AG04450 (cell line): ENCODE measurements at regions not wholly inside any gene's neighbourhood (a gene's known extent, or its start where the extent isn't known, plus 50 kb on each side); places are given as distances from the start of the nearest gene placed in this dataset.
"Not testable (repeated sequence)": the region's sequence is repeated elsewhere in the genome, so short reads cannot be mapped to it uniquely, and the experiment has no call there.

ENCODE experiments used
- CTCF ChIA-PET: fragments of 300-600, 350-600 bp; formaldehyde crosslinking; extraction: SDS; loops from one replicate; lab custom pipeline; 2022; ENCODE audit warnings: antibody characterized with exemption, inconsistent platforms; lab: Charles Lee
- POLR2A ChIA-PET: fragments of 350-600 bp; formaldehyde crosslinking; extraction: SDS; loops from one replicate; lab custom pipeline; 2021; ENCODE audit warnings: antibody characterized with exemption, inconsistent platforms; lab: Yijun Ruan, JAX
- DNase-seq: peaks from one replicate; pipeline ENCODE4 v3.0.0-alpha.2; 2011; ENCODE audit warnings: low read depth, low spot score
- H3K27ac ChIP-seq: one replicate; pipeline ENCODE4 v1.5.1; 2012; ENCODE audit warnings: low read depth, low read length, control low read depth
- H3K27me3 ChIP-seq: one replicate; pipeline ENCODE4 v1.6.0; 2012; ENCODE audit warnings: low read length; ENCODE audit not compliant: control insufficient read depth, insufficient read depth
- H3K4me3 ChIP-seq: 2 replicates; pipeline ENCODE4 v1.5.1; 2011; ENCODE audit warnings: mild to moderate bottlenecking, low read depth, low read length, control low read depth
- H3K9me3 ChIP-seq: 2 replicates; pipeline ENCODE4 v1.5.1; 2012; ENCODE audit warnings: low read length; ENCODE audit not compliant: control insufficient read depth, insufficient read depth
- TF ChIP-seq, protein P1 (sequence below): IDR thresholded peaks from 2 replicates; pipeline ENCODE4 v1.5.1; 2011; ENCODE audit warnings: low read depth, low read length, control low read depth, inconsistent platforms

GRCh38 chr5:75885849-75886596 is 168.8 kb upstream of the POC5 start:
- no peaks in the 10 kb centered on the region; the same call in 1 of the 2 replicates for H3K9me3 ChIP-seq
- TF ChIP-seq, protein P1, sequence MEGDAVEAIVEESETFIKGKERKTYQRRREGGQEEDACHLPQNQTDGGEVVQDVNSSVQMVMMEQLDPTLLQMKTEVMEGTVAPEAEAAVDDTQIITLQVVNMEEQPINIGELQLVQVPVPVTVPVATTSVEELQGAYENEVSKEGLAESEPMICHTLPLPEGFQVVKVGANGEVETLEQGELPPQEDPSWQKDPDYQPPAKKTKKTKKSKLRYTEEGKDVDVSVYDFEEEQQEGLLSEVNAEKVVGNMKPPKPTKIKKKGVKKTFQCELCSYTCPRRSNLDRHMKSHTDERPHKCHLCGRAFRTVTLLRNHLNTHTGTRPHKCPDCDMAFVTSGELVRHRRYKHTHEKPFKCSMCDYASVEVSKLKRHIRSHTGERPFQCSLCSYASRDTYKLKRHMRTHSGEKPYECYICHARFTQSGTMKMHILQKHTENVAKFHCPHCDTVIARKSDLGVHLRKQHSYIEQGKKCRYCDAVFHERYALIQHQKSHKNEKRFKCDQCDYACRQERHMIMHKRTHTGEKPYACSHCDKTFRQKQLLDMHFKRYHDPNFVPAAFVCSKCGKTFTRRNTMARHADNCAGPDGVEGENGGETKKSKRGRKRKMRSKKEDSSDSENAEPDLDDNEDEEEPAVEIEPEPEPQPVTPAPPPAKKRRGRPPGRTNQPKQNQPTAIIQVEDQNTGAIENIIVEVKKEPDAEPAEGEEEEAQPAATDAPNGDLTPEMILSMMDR, result no peak
- ChIA-PET POLR2A (no interaction called here), CTCF (no interaction called here)
- no peaks in the 10 kb centered on the region for H3K27me3 ChIP-seq
- no peak overlapping the region for H3K4me3 ChIP-seq
- no peak overlapping the region for H3K27ac ChIP-seq
- DNase-seq, result no peak

DNA sequence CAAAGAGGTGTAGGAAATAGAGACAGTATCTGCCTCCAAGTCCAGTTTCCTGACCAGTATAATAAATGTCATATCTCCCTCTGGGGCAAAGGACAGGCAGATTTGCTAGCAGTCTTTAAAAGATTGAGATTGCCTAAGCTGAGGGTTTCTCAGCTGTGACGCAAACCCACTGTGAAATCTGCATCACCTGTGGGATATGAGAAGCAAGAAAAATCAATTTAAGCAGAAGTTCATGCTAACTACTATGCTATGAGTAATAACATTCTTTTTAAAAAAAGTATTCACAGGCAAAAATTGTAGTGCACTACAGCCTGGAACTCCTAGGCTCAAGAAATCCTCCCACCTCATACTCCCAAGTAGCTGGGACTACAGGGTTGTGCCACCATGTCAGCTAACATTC is 168.1 kb upstream of the POC5 start:
- H3K9me3 ChIP-seq, result no peaks in the 10 kb centered on the region; the same call in 1 of the 2 replicates
- ChIA-PET POLR2A (no interaction called here), CTCF (no interaction called here)
- no peaks in the 10 kb centered on the region for H3K27me3 ChIP-seq
- H3K27ac ChIP-seq, result no peak overlapping the region
- no peak overlapping the region for H3K4me3 ChIP-seq
- TF ChIP-seq, protein P1, result no peak
- DNase-seq, result no peak

DNA sequence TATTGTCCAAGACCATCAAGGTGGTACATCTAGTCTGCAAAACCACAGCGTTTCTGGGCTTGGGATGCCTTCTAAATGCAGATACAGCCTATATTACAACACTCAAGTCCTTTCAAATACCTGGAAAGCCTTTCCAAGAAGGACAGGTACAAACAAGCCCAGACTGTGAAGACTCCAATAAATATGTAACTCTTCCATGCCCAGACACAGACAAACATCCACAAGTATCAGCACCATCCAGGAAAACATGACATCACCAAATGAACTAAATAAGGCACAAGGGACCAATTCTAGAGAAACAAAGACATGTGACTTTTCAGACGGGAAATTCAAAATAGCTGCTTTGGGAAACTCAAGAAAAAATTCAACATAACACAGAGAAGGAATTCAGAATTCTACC is 152.7 kb upstream of the POC5 start:
- TF ChIP-seq, protein P1, result no peak
- DNase-seq, result no peak
- H3K27me3 ChIP-seq, result no peaks in the 10 kb centered on the region
- ChIA-PET POLR2A (no interaction called here), CTCF (no interaction called here)
- no peak overlapping the region for H3K27ac ChIP-seq
- peaks cover 6% of the 10 kb centered on the region; the same call in 1 of the 2 replicates for H3K9me3 ChIP-seq
- H3K4me3 ChIP-seq, result no peak overlapping the region

- POLR2A ChIA-PET, result no interaction called here
- no peak overlapping the region for H3K4me3 ChIP-seq
- no peak overlapping the region for H3K27ac ChIP-seq
- DNase-seq, result no peak
- no peaks in the 10 kb centered on the region for H3K27me3 ChIP-seq
- TF ChIP-seq, protein P1, result no peak
- CTCF ChIA-PET, result no interaction called here
- no peaks in the 10 kb centered on the region for H3K9me3 ChIP-seq
Observed at GRCh38 chr5:75862872-75863271, 145.6 kb upstream of the POC5 start.

- H3K4me3 ChIP-seq, CTCF ChIA-PET: not testable (repeated sequence)
Observed at GRCh38 chr5:75859621-75860020, 142.4 kb upstream of the POC5 start.

More at GRCh38 chr5:75859621-75860020, 142.4 kb upstream of the POC5 start:
- POLR2A ChIA-PET, DNase-seq, H3K27ac ChIP-seq, H3K9me3 ChIP-seq, H3K27me3 ChIP-seq: not testable (repeated sequence)
